NCI-H526 (cell line): ENCODE measurements at regions not wholly inside any gene's neighbourhood (a gene's known extent, or its start where the extent isn't known, plus 50 kb on each side); places are given as distances from the start of the nearest gene placed in this dataset.
A peak's percentile ranks its signal among the peaks of the same experiment; 100 is the strongest.

Experiments
- DNase-seq, 2 experiments: peaks; one replicate each; lab custom pipeline; 2025; lab: John Stamatoyannopoulos, UW

DNA sequence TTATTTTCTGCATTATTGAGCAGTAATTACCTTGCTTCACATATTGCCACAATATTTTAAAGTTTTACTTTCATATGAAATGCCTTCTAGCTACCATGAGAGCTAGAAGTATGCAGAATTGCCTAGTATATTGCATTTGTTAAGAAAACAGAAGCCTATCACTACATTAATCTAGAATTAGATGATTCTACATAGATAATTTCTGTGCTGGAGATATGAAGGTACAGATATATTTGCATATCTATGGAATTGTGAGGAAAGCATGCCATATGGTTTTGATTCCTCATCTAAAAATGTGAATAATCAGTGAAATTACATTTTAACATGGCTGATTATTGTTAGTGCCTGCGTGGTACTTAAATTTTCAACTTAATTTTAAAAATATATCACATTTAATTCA, 1418.3 kb downstream of the NCAM2 start:
- DNase-seq = no peak

DNA sequence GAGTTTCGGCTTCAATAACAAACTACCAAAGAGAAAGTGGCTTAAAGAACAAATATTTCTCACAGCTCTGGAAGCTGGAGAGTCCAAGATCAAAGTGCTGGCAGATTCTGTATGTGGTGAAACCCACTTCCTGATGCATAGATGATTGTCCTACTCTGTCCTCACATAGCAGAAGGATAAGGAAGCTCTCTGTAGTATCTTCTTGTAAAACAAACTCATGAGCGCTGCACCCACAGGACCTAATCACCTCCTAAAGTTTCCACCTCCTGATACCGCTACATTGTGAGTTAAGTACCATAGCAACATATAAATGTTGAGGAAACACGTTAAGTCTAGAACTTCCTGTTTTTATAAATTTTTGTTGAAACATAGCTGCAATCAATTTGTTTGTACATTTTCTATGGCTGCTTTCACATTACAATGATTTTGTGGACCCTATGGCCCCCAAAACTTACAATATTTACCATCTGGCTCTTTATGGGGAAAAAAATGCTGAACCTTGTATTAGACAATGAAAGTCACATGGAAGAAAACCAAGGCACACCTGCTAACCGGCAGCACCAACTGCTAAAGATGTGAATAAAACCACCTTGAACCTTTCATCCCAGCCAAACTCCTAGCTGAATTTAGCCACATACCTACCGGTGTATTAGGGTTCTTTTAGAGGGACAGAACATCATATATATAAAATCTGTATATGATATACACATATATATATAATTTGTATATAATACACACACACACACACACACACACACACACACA, 1423.4 kb downstream of the NCAM2 start:
- DNase-seq = no peak

DNA sequence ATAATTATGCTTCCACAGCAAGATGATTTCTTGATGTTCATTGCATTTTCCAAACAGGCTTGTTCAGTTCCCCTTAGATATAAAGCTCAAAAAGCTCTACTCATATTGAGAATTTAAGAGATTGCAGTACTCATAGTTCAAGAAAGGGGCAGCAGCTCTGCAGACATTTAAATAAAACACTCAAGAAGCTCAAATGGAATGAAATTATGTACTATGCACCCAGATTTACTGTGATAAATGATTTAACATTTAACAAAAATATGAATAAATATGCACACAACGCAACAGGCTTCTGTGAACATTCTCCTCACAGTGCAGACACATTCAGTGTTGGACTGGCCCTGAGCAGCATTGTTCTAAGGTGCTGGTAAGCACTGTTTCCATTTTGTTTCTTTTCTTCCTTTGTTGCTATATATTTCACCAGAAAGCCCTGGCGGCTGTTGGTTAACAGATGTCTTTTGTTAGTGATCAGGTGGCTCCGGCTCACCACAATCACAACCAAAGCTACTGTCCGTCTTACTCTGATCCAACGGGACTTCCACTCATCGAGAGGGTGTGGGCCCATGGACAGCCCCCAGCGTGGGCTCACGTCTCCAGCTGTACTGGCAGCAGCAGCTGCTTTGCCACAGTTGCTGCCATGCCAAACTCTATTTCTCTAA, 1440.3 kb downstream of the NCAM2 start:
- DNase-seq = no peak

DNA sequence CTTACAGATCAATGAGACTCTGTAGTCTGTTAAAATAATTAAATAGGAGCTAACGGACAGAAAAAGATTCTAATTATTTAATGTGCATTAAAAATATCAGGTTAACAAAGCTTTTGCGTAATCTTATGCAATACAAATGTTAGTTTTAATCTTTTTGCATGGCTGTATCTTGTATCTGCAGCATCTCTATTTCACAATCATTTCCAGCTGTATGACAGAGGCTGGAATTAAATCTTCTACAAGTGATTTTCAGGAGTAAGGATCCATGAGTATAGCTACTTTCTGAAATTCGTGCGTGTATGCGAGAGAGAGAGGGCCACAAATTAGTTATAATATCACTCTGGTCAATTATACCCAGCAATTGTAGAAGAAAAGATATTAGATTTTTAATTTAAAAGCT, 1446.8 kb downstream of the NCAM2 start:
- no peak for DNase-seq

DNA sequence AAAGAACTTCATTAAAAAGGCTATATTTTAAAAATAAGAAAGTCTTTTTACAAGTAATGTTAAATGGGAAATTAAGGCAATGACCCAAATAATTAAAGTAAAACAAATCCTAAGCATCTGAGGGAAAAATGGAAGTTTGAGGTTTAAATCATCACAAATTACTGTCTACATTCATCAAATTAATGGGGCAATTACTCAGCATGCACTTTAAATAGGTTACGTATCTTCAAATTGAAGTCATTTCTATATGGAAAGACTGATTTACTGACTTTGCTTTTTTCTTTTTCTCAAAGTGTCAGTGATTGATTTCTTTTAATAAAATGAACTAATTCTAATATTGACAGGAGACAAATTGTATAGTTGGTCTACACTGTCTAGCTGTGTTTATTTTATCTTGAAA, 1452.3 kb downstream of the NCAM2 start:
- no peak for DNase-seq

DNA sequence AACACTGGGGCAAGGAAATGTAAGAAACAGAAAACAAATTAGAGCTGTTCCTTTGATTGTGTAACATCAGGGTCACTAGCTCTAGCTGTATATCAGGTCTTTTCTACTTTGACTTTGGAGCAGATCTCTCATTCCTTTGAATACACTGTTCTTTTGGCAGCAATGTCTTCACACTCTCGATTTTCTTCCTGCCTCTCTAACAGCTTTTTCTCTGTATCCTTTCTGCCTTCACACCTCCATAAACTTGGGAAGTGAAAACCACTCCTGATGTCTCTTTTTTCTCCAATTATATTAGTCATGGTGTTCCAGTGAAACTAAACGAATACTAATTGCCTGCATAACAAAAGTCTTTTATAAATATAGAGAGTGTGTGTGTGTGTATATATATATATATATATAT, 1458.0 kb downstream of the NCAM2 start:
- DNase-seq = no peak

DNA sequence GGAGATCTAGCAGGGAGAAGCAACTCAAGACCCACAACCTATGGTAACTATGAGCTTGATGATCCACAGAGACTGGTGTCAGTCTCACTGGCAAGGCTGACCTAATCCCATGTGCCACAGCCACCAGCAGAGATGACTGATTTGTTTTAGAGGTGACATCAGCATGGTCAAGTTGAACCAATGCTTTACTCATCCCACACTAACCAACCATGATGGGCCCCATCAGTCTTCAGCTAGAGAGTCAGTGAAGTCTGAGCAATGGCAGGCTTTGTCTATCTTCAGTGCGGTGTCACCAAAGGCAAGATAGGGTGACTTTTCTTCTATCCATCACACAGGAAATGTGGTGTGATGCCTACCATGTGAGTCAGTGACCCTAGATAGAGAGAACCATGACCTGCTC, 1470.7 kb downstream of the NCAM2 start:
- no peak for DNase-seq

DNA sequence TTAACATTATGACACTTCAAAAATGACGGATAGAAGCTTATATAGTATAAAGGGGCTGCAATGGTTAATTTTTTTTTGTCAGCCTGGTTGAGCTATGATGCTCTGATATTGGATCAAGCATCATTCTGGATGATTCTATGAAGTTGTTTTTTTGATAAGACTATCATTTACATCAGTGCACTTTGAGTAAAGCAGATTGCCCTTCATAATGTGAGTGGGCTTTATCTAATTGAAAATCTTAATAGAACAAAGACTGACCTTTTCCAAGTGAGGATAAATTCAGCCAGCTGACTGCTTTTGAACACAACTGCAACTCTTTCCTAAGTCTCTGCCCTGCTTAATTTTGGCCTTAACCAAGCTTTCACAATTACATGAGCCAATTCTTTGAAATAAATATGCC, 1476.2 kb downstream of the NCAM2 start:
- DNase-seq = no peak

DNA sequence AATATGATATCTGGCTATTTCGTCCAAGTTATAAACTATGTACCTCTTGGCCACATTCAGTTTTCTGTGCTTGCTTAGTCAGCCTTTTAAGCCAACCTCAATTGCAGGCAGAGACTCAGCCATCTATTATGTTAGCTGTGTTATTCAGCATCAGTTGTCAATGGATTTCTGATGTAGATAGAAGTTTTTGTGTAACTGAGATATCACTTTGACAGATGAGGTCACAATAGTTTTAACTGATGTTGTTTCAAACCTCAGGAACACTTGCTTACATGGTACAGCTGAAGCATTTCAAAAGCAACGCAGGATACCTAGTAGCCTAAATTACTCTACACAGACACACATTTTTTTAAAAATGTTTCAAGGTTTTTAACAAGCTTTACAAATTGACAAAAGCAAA, 1478.0 kb downstream of the NCAM2 start:
- DNase-seq = no peak

DNA sequence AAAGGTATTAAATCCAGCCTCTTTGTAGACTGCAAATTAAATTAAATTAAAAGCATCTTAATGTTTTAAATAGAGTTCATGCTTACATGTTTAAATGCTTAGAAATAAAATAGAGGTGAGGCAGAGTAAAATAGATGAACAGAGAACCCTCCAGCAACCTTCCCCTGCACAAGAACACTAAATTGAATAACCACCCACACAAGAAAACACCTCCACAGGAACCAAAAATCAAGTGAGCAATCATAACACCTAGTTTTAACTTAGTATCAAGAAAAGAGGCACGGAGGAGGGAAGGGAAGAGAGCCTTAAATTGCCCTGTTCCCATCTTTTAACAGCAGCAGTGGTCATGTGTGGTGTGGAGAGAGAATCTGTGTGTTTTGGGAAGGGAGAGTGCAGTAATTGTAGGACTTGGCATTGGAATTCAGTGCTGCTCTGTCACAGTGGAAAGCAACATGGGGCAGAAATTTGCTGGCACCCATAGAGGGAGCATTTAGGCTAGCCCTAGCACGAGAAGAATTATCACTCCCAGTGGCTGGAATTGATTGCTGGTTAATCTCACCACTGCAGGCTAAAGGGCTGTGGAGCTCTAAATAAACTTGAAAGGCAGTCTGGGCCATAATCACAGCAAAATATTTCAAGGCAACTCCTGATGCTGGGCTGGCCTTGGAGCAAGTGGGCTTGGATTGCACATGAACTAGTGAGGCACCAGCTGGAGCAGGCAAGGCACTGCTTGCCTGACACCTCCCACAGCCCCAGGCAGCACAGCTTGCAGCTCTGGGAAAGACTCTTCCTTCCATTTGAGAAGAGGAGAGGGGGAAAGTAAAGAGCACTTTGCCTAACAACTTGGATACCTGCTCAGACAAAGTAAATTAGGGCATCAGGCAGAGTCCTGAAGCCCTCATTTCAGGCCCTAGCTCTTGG, 1478.8 kb downstream of the NCAM2 start:
- no peak for DNase-seq

DNA sequence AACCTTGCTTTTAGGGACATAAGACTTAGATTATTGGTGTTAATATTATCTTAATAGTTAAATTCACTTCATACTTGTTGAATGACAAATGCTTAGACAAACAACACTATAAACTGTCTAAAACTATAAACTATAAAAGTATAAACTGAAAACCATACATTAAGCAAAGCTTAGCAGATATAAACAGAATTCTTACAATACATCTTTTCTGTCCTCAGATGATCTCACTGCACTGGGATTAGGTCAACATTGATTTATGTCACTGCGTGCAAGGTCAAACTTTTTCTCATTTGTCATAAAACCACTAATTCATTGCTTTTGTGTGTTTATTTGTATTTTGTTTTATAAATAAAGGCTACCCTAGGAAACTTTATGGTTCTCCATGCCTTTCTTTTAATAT, 1491.8 kb downstream of the NCAM2 start:
- DNase-seq = no peak

DNA sequence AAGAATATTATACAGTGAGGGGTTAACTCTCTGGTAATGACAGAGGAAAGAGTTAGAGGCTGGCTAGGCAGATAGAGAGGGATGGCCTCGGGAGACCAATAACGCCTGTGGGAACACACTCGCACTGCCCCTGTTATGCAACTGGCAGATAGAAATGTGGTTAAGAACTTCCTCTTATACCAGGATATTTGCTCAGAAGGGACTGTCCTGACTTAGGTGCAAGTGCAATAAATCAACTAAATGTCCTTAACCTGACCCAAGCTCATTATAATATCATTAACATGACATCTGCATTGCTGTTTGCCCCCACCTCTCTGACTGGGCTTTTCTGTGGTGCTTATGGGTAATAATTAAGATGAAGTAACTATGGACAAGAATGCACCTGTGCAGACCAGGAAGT, 1518.0 kb downstream of the NCAM2 start:
- no peak for DNase-seq

DNA sequence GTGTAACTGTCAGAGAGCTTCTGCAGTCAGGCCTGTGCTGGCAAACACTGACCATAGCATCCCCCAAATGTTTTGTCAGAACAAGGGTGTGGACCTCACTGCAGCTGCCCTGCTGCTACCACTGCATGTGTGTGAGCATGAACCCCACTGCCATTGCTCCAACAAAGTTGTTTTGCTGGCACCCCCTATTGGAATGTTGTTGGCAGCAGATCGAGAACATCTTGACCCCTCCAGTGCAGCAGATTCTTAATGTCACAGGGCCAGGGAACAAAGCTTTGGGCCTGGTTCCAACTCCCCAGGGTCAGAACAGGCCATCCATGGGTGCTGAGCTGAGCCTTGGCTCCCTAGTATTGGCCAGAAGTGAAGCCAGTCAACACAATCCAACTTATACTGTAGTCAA, 1537.4 kb downstream of the NCAM2 start:
- no peak for DNase-seq

DNA sequence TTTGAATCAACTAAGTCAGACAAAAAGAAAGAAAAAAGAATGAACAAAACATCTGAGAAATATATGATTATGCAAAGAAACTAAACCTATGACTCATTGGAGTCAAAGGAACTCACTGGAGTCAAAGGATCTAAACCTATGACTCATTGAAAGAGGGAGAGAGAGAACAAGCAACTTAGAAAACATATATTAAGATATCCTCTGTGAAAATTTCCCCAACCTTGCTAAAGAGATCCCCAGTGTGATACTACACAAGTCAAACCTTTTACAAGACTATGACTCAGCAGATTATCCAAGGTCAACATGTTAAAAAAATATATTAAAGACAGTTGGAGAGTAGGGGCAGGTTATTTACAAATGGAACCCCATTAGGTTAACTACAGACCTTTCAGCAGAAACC, 1538.3 kb downstream of the NCAM2 start:
- no peak for DNase-seq

DNA sequence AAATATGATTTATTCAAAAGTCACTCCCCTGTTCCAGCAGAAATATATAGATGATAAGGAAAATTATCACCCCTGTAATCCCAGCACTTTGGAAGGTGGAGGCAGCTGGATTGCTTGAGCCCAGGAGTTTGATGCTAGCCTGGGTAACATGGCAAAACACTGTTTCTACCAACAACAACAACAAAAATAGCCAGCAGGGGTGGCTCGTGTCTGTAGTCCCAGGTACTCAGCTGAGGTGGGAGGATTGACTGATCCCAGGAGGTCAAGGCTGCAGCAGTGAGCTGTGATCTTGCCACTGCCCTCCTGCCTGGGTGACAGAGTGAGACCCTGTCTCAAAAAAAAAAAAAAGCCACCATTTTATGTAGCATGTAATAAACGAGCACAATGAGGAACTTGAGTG, 1546.5 kb downstream of the NCAM2 start:
- DNase-seq = no peak

DNA sequence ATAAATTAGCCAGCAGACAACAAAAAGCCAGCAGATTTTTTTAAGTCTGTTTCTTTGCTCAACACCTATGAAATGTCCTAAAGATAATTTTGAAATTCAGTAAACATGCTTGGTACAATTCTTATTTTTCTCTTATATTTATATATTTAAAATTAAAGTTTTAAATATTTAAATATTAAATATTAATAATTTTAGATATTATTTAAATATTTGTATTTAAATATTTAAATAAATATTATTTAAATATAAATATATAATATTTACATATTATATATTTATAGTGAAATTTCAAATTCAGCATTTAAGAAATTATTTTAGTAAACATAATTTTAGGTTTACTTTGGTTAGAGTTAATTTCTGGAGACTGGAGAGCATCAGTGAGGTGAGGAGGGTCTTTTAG, 1554.2 kb downstream of the NCAM2 start:
- DNase-seq = no peak

DNA sequence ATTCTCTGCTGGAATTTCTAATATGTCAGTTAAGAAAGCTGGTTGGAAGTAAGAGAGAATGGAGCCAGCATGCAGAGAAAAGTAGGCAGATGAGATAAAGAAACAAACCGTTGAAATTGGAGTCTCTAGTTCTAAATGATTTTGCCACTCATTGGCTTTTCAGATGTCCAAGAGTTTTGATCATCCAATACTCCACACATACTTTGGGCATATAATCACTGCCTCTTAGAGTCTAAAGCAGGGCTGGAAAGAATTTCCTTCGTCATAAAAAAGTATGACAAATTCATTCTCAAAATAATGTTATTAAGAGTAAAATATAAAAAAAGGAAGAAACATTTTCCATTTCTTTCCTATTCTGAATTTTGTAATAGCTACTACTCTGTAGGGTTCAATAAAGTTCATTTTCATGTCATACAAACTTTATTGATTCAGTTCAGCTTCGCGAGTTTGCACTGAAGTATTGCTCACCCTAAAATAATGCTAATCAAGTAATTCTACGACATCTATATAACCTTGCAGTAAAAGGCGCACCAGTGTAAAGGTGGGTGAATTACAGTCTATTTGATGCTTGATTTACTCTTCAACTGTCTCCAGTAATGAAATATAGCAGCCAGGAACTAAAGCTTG, 1556.6 kb downstream of the NCAM2 start:
- DNase-seq = no peak

DNA sequence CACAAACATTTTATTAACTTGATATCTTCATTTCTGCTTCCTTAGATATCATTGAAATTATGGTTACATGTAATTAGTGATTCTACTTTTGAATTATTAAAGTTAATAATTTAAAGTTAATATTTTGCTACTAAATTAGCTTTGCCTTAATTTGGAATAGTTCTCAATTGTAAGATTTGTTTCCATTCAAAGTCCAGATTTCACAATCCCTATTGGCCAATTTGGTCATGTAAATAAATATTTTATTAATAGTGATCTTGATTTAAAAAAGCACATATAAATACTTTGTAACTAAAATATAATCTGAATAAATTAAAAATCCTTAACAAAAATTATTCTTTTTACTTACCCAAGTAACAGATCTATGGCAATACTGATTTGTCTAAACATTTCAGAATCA, 1558.6 kb downstream of the NCAM2 start:
- DNase-seq = no peak

DNA sequence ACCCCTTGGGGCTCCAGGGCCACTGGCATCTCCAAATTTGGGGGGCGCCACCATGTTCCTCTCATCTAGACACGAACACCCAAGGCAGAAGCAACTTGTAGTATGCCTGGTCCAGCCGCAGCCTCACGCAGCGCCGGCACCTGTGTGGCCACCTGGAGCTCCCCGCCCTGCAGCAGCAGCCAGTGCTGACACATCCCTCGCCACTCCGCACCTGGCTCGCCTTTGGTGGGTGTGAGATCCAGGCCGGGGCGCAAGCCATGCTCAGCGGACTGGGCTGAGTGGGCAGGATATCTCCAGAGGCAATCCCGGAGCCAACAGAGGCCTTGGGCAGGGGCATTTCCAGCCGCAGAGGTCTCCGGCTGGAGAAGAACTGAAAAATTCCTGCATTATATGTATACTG, 1563.7 kb downstream of the NCAM2 start:
- DNase-seq = no peak

DNA sequence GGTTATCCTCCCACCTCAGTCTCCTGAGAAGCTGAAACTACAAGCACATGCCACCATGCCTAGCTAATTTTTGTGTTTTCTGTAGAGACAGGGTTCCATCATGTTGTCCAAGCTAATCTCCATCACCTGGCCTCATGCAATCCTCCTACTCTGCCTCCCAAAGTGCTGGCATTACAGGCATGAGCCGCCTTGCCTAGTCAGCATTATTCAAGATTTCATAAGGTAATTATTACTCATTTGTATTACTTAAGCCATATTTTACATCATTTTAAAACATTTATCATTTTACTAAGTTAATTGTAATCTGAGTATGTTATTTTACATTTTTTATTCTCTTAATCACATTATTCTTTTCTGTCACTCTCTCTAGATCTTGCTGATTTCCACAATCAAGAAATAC, 1575.6 kb downstream of the NCAM2 start:
- DNase-seq = no peak

DNA sequence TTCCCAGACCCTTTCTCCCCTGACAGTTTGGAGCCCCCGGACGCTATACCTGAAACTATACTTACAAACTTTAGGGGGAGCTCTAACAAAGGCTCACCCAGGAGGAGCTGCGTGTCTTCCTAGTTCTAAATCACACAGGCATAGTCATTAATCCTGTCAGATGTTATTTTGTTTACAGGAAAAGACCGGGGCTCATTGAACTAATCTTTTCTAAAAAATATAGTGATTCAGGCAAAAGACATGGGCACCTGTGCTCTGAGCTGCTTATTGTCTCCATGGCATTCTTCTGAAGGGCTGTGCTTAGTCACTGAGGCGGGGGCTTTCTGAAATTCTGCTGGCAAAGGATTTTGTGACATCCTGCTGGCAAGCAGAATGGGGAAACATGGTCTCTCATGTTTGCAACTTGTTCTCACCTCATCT, 1577.0 kb downstream of the NCAM2 start:
- peak in 1 of 2 experiments; percentile 23 for DNase-seq

DNA sequence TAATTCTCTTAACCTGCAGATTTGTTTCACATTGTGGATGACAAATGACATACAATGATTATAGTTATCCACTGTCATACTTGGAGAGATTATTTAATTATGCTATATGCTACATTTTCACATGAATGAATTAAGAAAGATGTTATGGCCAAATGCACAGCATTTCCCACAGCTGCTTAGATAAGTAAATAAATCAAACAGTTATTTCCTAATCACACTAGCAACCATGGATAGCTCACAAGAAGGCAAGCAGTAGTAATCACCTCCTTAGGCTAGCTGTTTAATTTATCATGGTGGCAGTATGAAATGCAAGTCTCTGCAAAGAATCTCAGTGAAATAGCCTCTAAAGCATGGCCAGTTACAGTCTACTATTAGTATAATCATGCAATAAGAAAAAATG, 1581.5 kb downstream of the NCAM2 start:
- no peak for DNase-seq
